ENCODE measurements at regions not wholly inside any gene's neighbourhood (a gene's known extent, or its start where the extent isn't known, plus 50 kb on each side); places are given as distances from the start of the nearest gene placed in this dataset.
A peak's percentile ranks its signal among the peaks of the same experiment; 100 is the strongest.
"Not testable (repeated sequence)": the region's sequence is repeated elsewhere in the genome, so short reads cannot be mapped to it uniquely, and the experiment has no call there.

DNA sequence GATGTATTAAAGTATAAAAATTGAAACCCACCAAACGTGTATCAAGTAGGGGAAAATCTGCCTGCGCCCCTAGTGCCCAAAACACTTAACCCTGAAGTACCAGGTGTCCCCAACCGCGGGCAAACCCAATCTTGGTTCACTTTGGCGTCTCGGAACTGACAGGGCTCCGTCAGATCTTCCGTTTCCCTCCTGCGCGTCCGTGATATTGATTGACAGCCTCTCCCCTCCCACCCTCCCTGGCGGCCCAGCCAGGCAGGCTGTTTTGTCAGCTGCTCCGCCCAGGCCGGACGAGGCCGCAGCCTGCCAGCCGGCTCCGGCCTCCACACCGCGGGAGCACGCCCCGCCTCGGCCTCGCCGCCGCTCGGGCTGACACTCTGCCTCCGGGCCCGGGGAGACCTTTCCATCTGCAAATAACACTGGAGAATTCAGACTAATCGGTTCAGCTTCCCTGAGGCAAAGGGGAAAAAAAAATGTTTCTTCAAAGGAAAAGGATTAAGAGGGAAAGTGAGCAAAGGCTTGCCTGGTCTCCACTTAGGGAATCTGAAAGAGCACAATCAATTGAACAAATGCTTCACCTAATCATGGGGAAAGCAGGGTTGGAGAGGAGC lies 234.9 kb upstream of the MCHR2 start:
- DNase-seq (ENCODE audit: low read depth, low spot score) = peak; percentile 98

- no peak for DNase-seq (ENCODE audit: low read depth, low spot score)
These were observed 234.4 kb upstream of the MCHR2 start for GRCh38 chr6:100228437-100228833.

- no peak for DNase-seq (ENCODE audit: low read depth, low spot score)
These were observed 232.8 kb upstream of the MCHR2 start for GRCh38 chr6:100226811-100227210.

DNA sequence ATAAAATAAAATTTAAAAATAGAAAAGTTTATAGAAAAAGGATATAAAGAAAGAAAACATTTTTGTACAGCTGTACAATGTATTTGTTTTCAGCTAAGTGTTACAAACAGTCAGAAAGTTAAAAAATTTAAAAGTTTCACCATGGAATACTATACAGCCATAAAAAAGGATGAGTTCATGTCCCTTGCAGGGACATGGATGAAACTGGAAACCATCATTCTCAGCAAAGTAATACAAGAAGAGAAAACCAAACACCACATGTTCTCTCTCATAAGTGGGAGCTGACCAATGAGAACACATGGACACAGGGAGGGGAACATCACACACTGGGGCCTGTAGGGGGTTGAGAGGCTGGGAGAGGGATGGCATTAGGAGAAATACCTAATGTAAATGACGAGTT lies 229.9 kb upstream of the MCHR2 start:
- not testable (repeated sequence) for DNase-seq (ENCODE audit: low read depth, low spot score)

GRCh38 chr6:100220543-100220942 lies 226.5 kb upstream of the MCHR2 start:
- no peak for DNase-seq (ENCODE audit: low read depth, low spot score)

GRCh38 chr6:100217225-100218012 lies 223.4 kb upstream of the MCHR2 start:
- DNase-seq (ENCODE audit: low read depth, low spot score) = no peak

DNA sequence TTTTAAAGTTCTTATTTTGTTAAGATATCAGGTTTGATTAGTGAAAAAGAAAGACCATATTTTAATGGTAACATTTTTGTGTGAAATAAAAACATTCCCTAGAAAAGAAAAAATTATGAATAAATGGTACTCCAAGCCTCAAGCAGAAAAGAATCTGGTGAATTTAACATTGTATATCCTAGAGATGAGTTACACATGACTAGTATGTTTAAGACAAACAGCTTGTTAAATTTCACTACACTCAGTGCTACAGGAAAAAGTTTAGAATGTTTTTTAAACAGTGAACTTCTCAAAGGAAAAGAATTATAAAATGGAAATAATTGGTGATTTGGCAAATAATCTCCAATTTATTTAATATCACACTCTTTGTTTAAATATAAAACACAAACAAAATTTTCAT lies 222.7 kb upstream of the MCHR2 start:
- no peak for DNase-seq (ENCODE audit: low read depth, low spot score)

- no peak for DNase-seq (ENCODE audit: low read depth, low spot score)
These were observed 218.1 kb upstream of the MCHR2 start for GRCh38 chr6:100212131-100212530.

DNA sequence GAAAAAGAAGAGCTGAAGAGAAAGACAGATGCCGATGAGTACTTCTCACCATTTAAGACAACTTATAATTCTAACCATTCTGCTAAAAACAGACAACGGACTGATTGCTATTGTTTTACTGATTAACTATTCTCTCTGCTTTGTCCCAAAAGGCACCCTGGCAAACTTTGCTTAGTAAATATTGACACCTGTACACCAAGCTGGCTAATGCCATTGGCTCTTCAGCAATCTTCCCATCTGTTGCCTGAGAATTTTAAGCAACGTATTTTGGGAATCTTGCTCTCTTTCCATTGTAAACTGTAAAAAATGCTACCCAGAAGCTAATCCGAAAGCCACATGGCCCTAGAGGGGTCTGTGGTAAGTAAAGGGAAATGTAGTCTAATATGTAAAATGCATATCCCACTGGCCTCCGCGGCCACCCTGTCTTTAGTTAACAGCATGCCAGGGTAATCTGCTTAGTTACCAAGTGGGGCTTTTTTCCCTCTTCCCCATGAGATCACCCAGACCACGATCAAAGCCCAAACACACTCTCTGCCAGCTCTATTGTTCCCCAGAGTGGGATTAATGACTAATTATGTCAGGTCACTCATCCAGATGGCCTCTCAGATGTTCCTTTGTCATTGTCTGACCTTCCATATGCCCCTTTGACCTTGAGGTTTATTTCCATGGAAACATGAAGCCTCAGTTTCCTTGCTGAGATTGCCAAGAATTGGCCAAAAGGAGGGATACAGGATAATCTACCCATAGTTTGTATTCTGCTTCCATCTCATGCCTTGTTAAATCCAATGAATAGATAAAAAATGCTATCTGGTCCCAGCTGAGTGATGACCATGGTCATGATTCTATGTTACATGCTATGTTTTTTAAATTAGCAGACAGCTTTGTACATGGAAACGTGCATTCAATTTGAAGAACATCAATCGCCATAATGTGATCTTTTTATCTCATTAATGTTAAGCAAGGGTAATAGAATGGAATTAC lies 216.4 kb upstream of the MCHR2 start:
- no peak for DNase-seq (ENCODE audit: low read depth, low spot score)

- no peak for DNase-seq (ENCODE audit: low read depth, low spot score)
These were observed 215.5 kb upstream of the MCHR2 start for GRCh38 chr6:100209323-100210136.

GRCh38 chr6:100203400-100203799 lies 209.4 kb upstream of the MCHR2 start:
- DNase-seq (ENCODE audit: low read depth, low spot score) = no peak

DNA sequence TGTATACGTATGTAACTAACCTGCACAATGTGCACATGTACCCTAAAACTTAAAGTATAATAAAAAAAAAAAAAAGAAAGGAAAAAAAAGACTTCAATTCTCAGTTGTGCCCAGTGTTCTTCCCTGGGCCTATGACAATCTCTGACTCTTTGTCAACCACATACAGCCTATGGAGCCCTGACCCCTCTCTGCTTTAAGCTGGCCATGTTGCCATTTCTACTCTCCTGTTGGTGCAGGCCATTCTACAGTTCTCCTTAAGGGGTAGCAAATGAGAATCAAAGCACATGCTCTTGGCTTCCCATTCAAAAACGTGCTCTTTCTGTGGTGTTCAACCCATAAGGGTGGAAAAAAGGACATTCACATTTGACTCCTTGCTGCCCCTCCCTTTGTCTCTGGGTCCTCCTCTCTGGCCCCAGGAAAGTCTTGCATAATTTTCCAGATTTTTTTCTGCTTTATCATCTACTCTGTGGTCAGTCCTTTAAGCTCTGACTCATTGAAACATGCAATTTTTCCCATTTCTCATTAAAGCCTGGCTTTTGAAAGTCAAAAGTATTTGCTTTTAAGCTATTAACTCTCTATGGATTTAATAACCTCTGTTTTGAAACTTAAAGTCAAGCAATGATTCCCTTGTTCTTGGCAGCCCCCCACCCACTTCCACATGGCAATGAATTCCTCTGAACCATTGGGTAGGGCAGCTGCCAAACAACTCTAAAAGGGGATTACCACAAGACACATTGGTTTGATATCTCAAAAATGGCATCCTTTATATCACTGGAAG lies 208.6 kb upstream of the MCHR2 start:
- DNase-seq (ENCODE audit: low read depth, low spot score) = no peak

DNA sequence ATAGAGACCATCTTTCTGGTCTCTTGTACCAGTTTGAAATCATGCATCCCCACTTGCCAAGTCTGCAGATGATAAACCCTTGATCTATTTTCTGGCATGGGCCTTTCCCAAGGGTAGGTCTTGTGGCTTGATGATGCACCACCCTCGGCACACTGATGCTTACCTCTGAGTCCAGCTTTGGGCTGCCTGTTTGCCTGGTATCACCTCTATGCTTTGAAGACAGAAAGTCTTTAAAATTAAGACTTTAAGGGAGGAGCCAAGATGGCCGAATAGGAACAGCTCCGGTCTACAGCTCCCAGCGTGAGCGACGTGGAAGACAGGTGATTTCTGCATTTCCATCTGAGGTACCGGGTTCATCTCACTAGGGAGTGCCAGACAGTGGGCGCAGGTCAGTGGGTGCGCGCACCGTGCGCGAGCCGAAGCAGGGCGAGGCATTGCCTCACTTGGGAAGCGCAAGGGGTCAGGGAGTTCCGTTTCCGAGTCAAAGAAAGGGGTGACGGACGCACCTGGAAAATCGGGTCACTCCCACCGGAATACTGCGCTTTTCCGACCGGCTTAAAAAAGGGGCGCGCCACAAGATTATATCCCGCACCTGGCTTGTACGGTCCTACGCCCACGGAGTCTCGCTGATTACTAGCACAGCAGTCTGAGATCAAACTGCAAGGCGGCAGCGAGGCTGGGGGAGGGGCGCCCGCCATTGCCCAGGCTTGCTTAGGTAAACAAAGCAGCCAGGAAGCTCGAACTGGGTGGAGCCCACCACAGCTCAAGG lies 202.4 kb upstream of the MCHR2 start:
- DNase-seq (ENCODE audit: low read depth, low spot score) = peak; percentile 67

DNA sequence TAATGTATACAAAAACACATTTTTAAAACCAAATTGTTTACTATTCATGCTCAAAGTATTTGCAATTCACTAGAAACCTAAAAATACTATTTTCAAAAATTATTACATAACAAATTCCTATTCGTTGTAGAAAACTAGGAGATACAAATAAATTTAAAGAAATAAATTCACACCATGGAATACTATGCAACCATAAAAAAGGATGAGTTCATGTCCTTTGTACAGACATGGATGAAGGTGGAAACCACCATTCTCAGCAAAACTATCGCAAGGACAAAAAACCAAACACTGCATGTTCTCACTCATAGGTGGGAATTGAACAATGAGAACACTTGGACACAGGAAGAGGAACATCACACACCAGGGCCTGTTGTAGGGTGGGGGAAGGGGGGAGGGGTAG lies 201.2 kb upstream of the MCHR2 start:
- DNase-seq (ENCODE audit: low read depth, low spot score) = not testable (repeated sequence)

DNA sequence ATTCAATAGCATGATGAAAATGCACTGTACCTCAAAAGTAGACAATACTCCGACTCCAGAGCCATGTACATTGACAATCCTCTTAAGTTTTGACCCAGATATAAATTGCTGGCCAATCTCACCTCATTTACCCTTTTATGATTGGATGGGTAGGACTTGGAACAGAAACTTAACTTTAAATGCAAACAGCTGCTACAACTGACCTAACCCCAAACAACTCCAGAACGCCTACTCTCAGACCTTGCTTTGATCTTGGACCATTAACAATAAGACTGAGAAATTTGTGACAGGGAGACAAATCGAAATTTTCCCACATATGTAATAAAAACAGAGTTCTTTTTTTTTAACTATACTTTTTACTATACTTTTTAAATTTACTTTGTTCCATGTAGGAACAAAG lies 200.5 kb upstream of the MCHR2 start:
- no peak for DNase-seq (ENCODE audit: low read depth, low spot score)

GRCh38 chr6:100188754-100189153 lies 194.7 kb upstream of the MCHR2 start:
- no peak for DNase-seq (ENCODE audit: low read depth, low spot score)

- no peak for DNase-seq (ENCODE audit: low read depth, low spot score)
These were observed 192.5 kb upstream of the MCHR2 start for GRCh38 chr6:100186552-100186951.

DNA sequence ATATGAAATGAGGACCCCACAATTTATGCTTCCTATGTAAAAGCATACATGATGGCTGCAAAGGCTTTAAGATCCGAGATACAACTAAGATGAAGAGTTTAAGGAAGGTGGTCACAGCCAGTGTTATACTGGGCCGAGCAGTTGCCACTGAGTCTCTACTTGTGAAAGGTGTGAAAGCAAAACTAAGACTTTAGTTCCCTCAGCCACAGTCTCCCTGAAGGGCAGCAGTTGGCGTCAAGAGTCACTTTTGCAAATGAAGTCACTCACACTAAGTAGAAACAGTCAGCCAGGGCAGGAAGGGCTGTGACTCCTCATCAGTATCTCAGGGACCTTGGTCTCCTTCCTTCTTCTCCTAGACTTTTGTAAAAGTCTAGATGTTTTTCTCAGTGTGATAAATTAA lies 191.6 kb upstream of the MCHR2 start:
- no peak for DNase-seq (ENCODE audit: low read depth, low spot score)

DNA sequence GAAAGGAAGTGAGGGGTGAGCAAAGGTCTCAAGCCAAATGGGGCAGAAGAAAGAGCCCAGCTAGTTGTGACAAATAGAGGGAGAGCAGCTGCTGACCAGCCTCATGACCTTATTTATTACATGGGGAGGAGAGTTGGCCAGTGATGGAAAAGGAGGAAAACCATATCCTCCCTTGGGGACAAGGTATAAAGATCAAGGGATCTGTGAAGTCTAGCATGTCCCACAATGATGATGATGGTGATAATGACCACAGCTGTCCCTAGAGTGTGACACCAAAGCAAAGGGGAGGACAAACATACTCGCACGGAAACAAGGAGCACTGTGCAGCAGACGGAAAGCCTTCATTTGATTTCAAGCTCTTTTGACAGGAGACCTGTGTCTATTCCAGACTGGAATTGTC lies 190.4 kb upstream of the MCHR2 start:
- no peak for DNase-seq (ENCODE audit: low read depth, low spot score)

GRCh38 chr6:100182313-100182712 lies 188.3 kb upstream of the MCHR2 start:
- no peak for DNase-seq (ENCODE audit: low read depth, low spot score)

Measured in ELF-1 (cell line).